H1 (cell line): ENCODE measurements at regions not wholly inside any gene's neighbourhood (a gene's known extent, or its start where the extent isn't known, plus 50 kb on each side); places are given as distances from the start of the nearest gene placed in this dataset.

Experiments used
- CTCF ChIA-PET: fragments of 300-600 bp; sonication (Branson Sonifier 250); formaldehyde crosslinking; loops from one replicate; lab custom pipeline; 2021; ENCODE audit not compliant: partially characterized antibody; lab: Charles Lee
- POLR2A ChIA-PET: fragments of 300-600 bp; sonication (Branson Sonifier 250); formaldehyde crosslinking; loops from one replicate; lab custom pipeline; 2021; ENCODE audit warnings: inconsistent platforms; ENCODE audit not compliant: partially characterized antibody; lab: Charles Lee
- DNase-seq, 2 experiments: peaks; one replicate each; pipeline versions ENCODE4 v3.0.0 to v3.0.0-alpha.2; 2010 to 2022; ENCODE audit warnings: low spot score in 2 of 2, low read depth in 1 of 2, mixed read lengths in 1 of 2
- FAIRE-seq: peaks from 2 replicates; lab custom pipeline; 2011; peaks lifted over from hg19 to GRCh38; lab: Jason Lieb, UNC
- H2AFZ ChIP-seq: 2 replicates; pipeline ENCODE4 v1.8.1; 2012; ENCODE audit warnings: low read length, inconsistent platforms
- H2AK5ac ChIP-seq: 2 replicates; pipeline ENCODE4 v1.6.1; 2013; ENCODE audit warnings: low read depth, low read length
- H2BK120ac ChIP-seq: replicated peaks from 2 replicates; pipeline ENCODE3; 2013; ENCODE audit warnings: low read depth, low read length, inconsistent platforms
- H2BK12ac ChIP-seq: 2 replicates; pipeline ENCODE4 v1.6.1; 2013; ENCODE audit warnings: low read depth, low read length
- H2BK15ac ChIP-seq: 2 replicates; pipeline ENCODE4 v1.6.1; 2013; ENCODE audit warnings: low read length
- H2BK20ac ChIP-seq: 2 replicates; pipeline ENCODE4 v1.6.1; 2013; ENCODE audit warnings: low read length
- H2BK5ac ChIP-seq: 2 replicates; pipeline ENCODE4 v1.6.1; 2013; ENCODE audit warnings: low read depth, low read length
- H3K14ac ChIP-seq: 2 replicates; pipeline ENCODE4 v1.6.1; 2013; ENCODE audit warnings: inconsistent platforms; ENCODE audit not compliant: insufficient read length
- H3K18ac ChIP-seq: 2 replicates; pipeline ENCODE4 v1.6.1; 2013; ENCODE audit warnings: low read length; ENCODE audit errors: extremely low read depth
- H3K23ac ChIP-seq: 2 replicates; pipeline ENCODE4 v1.6.1; 2013; ENCODE audit warnings: inconsistent platforms; ENCODE audit not compliant: insufficient read length
- H3K23me2 ChIP-seq: 2 replicates; pipeline ENCODE4 v1.6.1; 2013; ENCODE audit warnings: low read depth, low read length
- H3K27ac ChIP-seq: 2 replicates; pipeline ENCODE4 v1.6.1; 2011; ENCODE audit warnings: low read depth, low read length, inconsistent platforms
- H3K27me3 ChIP-seq, 4 experiments: replicated peaks in 1 of 4; 1 replicate in 1 of 4; 2 replicates in 3 of 4; pipeline versions ENCODE4 v1.6.1 to v1.8.1; 2011 to 2013; ENCODE audit warnings: low read length in 3 of 4, mild to moderate bottlenecking in 3 of 4, inconsistent platforms in 2 of 4, mixed read lengths in 2 of 4, moderate library complexity in 1 of 4; ENCODE audit not compliant: control insufficient read depth in 3 of 4, insufficient read depth in 3 of 4; ENCODE audit errors: extremely low read depth in 1 of 4
- H3K36me3 ChIP-seq, 4 experiments: 2 replicates each; pipeline versions ENCODE4 v1.6.1 to v1.8.1; 2011 to 2013; ENCODE audit warnings: mild to moderate bottlenecking in 4 of 4, low read length in 3 of 4, moderate library complexity in 2 of 4, control low read depth in 1 of 4, inconsistent platforms in 1 of 4; ENCODE audit not compliant: insufficient read depth in 4 of 4, control insufficient read depth in 2 of 4
- H3K4ac ChIP-seq: replicated peaks from 2 replicates; pipeline ENCODE3; 2013; ENCODE audit warnings: low read length, low read depth, mixed read lengths, inconsistent platforms; ENCODE audit not compliant: insufficient read length
- H3K4me1 ChIP-seq, 4 experiments: replicated peaks in 1 of 4; 1 replicate in 1 of 4; 2 replicates in 3 of 4; pipeline versions ENCODE4 v1.6.1 to v1.8.1; 2011 to 2013; ENCODE audit warnings: low read length in 3 of 4, inconsistent platforms in 2 of 4, mixed read lengths in 1 of 4; ENCODE audit not compliant: insufficient read depth in 4 of 4, control insufficient read depth in 3 of 4
- H3K4me2 ChIP-seq, 2 experiments: 2 replicates each; pipeline versions ENCODE4 v1.6.1 to v1.8.1; 2011 to 2013; ENCODE audit warnings: low read depth in 2 of 2, low read length in 2 of 2, control low read depth in 1 of 2, inconsistent platforms in 1 of 2, mild to moderate bottlenecking in 1 of 2; ENCODE audit not compliant: insufficient read depth in 1 of 2
- H3K4me3 ChIP-seq, 4 experiments: fragments of 200-600, 300-600 bp in 1 of 4; sonication (generic), shearing (Covaris generic), sonication (Bioruptor Twin) in 1 of 4; 2 replicates each; pipeline versions ENCODE4 v1.5.1 to v1.8.1; 2011 to 2016; ENCODE audit warnings: low read length in 4 of 4, low read depth in 3 of 4, control low read depth in 2 of 4, inconsistent platforms in 2 of 4, mild to moderate bottlenecking in 2 of 4, mixed read lengths in 1 of 4, moderate library complexity in 1 of 4; ENCODE audit not compliant: insufficient read depth in 2 of 4; ENCODE audit errors: extremely low read depth in 1 of 4
- H3K56ac ChIP-seq: replicated peaks from 2 replicates; pipeline ENCODE3; 2013; ENCODE audit warnings: low read depth, mild to moderate bottlenecking, mixed read lengths, low read length, inconsistent platforms; ENCODE audit not compliant: insufficient read length
- H3K79me1 ChIP-seq: 2 replicates; pipeline ENCODE4 v1.6.1; 2013; ENCODE audit warnings: low read depth, low read length, control low read depth
- H3K79me2 ChIP-seq, 2 experiments: 2 replicates each; pipeline versions ENCODE4 v1.6.1 to v1.8.1; 2012 to 2013; ENCODE audit warnings: low read length in 2 of 2, mild to moderate bottlenecking in 2 of 2, inconsistent platforms in 1 of 2; ENCODE audit not compliant: insufficient read depth in 2 of 2, control insufficient read depth in 1 of 2
- H3K9ac ChIP-seq, 4 experiments: replicated peaks in 1 of 4; 1 replicate in 1 of 4; 2 replicates in 3 of 4; pipeline versions ENCODE4 v1.6.1 to v1.8.1; 2011 to 2013; ENCODE audit warnings: low read depth in 3 of 4, low read length in 3 of 4, control low read depth in 2 of 4, mild to moderate bottlenecking in 2 of 4, moderate library complexity in 2 of 4, inconsistent platforms in 1 of 4; ENCODE audit errors: extremely low read depth in 1 of 4
- H3K9me3 ChIP-seq, 2 experiments: 2 replicates each; pipeline versions ENCODE4 v1.6.1 to v1.8.1; 2012 to 2013; ENCODE audit warnings: mild to moderate bottlenecking in 2 of 2, moderate library complexity in 2 of 2, control low read depth in 1 of 2, inconsistent platforms in 1 of 2, low read depth in 1 of 2, low read length in 1 of 2, mixed read lengths in 1 of 2; ENCODE audit not compliant: insufficient read depth in 2 of 2
- H4K20me1 ChIP-seq, 2 experiments: replicated peaks in 1 of 2; 2 replicates each; pipeline versions ENCODE3 to v1.8.1; 2011 to 2013; ENCODE audit warnings: inconsistent platforms in 2 of 2, low read length in 2 of 2, mild to moderate bottlenecking in 1 of 2; ENCODE audit not compliant: insufficient read depth in 2 of 2, control insufficient read depth in 1 of 2
- H4K5ac ChIP-seq: 2 replicates; pipeline ENCODE4 v1.6.1; 2013; ENCODE audit warnings: low read length, low read depth, mixed read lengths, inconsistent platforms; ENCODE audit not compliant: insufficient read length
- H4K8ac ChIP-seq: 2 replicates; pipeline ENCODE4 v1.8.0; 2013; ENCODE audit warnings: mild to moderate bottlenecking, moderate library complexity, low read length, inconsistent platforms; ENCODE audit not compliant: insufficient read depth; ENCODE audit errors: extremely low read depth
- H4K91ac ChIP-seq: replicated peaks from 2 replicates; pipeline ENCODE3; 2013; ENCODE audit warnings: low read length, mixed read lengths, inconsistent platforms; ENCODE audit not compliant: insufficient read length
- CHD2 ChIP-seq: IDR thresholded peaks from 2 replicates; pipeline ENCODE4 v1.6.1; 2012; ENCODE audit warnings: low read length, improper control_type of control experiment
- CREB1 ChIP-seq: IDR thresholded peaks from 2 replicates; pipeline ENCODE4 v1.6.1; 2012; ENCODE audit warnings: inconsistent platforms
- EGR1 ChIP-seq: IDR thresholded peaks from 2 replicates; pipeline ENCODE4 v1.6.1; 2011; ENCODE audit warnings: low read depth, low read length, borderline replicate concordance
- JUN ChIP-seq: IDR thresholded peaks from 2 replicates; pipeline ENCODE4 v1.6.1; 2011; ENCODE audit warnings: low read depth, mild to moderate bottlenecking, improper control_type of control experiment, low read length
- KDM4A ChIP-seq: IDR thresholded peaks from one replicate; pipeline ENCODE4 v1.7.1; 2012; ENCODE audit warnings: low read depth, mild to moderate bottlenecking, moderate library complexity, low read length, inconsistent platforms; ENCODE audit not compliant: severe bottlenecking
- POLR2A ChIP-seq, 2 experiments: IDR thresholded peaks; 1 replicate in 1 of 2; 2 replicates in 1 of 2; pipeline ENCODE4 v1.6.1; 2011; ENCODE audit warnings: low read depth in 2 of 2, low read length in 2 of 2, mild to moderate bottlenecking in 2 of 2; ENCODE audit errors: control extremely low read depth in 1 of 2
- RBBP5 ChIP-seq: IDR thresholded peaks from 2 replicates; pipeline ENCODE4 v1.7.1; 2012; ENCODE audit warnings: low read depth, mild to moderate bottlenecking, inconsistent platforms, low read length, moderate library complexity, borderline replicate concordance
- SIRT6 ChIP-seq: IDR thresholded peaks from one replicate; pipeline ENCODE4 v1.7.1; 2012; ENCODE audit warnings: low read length, inconsistent platforms
- SRF ChIP-seq: IDR thresholded peaks from 2 replicates; pipeline ENCODE4 v1.6.1; 2011; ENCODE audit warnings: mild to moderate bottlenecking, low read depth, low read length, moderate library complexity
- SUZ12 ChIP-seq: fragments of 200-600 bp; sonication (generic); IDR thresholded peaks from 2 replicates; pipeline ENCODE4 v1.6.1; 2012; ENCODE audit warnings: mild to moderate bottlenecking, inconsistent platforms, low read length, moderate library complexity, mixed read lengths
- TAF7 ChIP-seq: optimal IDR thresholded peaks from 2 replicates; pipeline ENCODE3; 2011; ENCODE audit warnings: low read depth, mild to moderate bottlenecking, inconsistent platforms, low read length, moderate library complexity, borderline replicate concordance
- TEAD4 ChIP-seq: IDR thresholded peaks from 2 replicates; pipeline ENCODE4 v1.6.1; 2012; ENCODE audit warnings: low read depth, low read length, inconsistent platforms, mixed read lengths
- WGBS, 2 experiments: shearing (Covaris generic) in 1 of 2; methylation state at CpG; one replicate each; pipeline versions ENCODE4 v1.1.6 to v1.1.7; 2013 to 2015; ENCODE audit warnings: low lambda C conversion rate in 2 of 2, mixed read lengths in 2 of 2, inconsistent platforms in 1 of 2, low coverage in 1 of 2, missing lambda C conversion rate in 1 of 2; ENCODE audit not compliant: insufficient replicate concordance in 2 of 2, insufficient coverage in 1 of 2, insufficient read length in 1 of 2; ENCODE audit errors: extremely low coverage in 1 of 2, missing lambda C conversion rate in 1 of 2; 5-methylcytosine and 5-hydroxymethylcytosine counted together
- TF ChIP-seq, protein P1 (sequence below): IDR thresholded peaks from 2 replicates; pipeline ENCODE4 v1.6.1; 2012; ENCODE audit warnings: low read length, inconsistent platforms

DNA sequence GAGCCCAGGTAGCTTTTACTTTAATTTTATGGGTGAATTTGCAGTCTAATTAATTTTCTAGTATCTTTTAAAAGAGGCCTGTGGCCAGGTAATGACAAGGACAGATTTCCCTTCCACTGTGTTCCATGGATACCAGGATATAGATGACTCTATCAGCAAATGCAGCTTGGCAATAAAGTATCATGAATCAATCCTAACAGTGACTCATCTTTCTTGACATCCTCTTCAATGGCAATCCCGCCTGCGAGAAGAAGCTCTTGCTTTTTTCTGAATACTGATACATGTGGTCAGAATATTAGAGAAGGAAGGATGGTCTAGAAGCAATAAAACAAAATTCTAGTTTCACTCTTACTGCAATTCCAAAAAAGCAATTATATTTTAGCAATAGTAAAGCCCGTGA is 267.8 kb downstream of the DTHD1 start:
- H3K9me3 ChIP-seq = no peaks in the 10 kb centered on the region
- H3K14ac ChIP-seq = no peak overlapping the region
- H3K4me2 ChIP-seq = no peak overlapping the region
- H2BK120ac ChIP-seq = no peak overlapping the region
- H4K8ac ChIP-seq = no peak overlapping the region
- no peaks in the 10 kb centered on the region for H3K27me3 ChIP-seq
- no peak overlapping the region for H3K9ac ChIP-seq
- H3K36me3 ChIP-seq = no peaks in the 10 kb centered on the region
- H2BK12ac ChIP-seq = no peak overlapping the region
- no peak overlapping the region for H3K23ac ChIP-seq
- H3K4ac ChIP-seq = no peak overlapping the region
- H4K91ac ChIP-seq = no peak overlapping the region
- H4K20me1 ChIP-seq = no peaks in the 10 kb centered on the region
- H2BK5ac ChIP-seq = no peak overlapping the region
- no peaks in the 10 kb centered on the region for H3K79me1 ChIP-seq
- peaks cover 0 to 4% (median 1%) of the 10 kb centered on the region in 4 experiments; a peak in 3 of 7 replicates for H3K4me1 ChIP-seq
- no peak overlapping the region for H2AK5ac ChIP-seq
- WGBS, 2 experiments = 87% methylated on average over 3 of the region's 3 CpGs; no CpG with 5 or more reads in 1 of the 2 experiments
- no peak overlapping the region for H4K5ac ChIP-seq
- no peak for DNase-seq
- no peak overlapping the region for H3K4me3 ChIP-seq
- no peaks in the 10 kb centered on the region for H3K79me2 ChIP-seq
- H3K18ac ChIP-seq = no peak overlapping the region
- TF ChIP-seq POLR2A (IDR thresholded peaks at IDR 0.05; ENCODE audit: control extremely low read depth in 1 of 2, low read depth in 2 of 2, low read length in 2 of 2) (no peak), SRF (no peak), TEAD4 (no peak), EGR1 (no peak), JUN (no peak), CREB1 (no peak), TAF7 (no peak), RBBP5 (no peak), KDM4A (no peak), SIRT6 (no peak), SUZ12 (no peak), CHD2 (no peak)
- TF ChIP-seq, protein P1, sequence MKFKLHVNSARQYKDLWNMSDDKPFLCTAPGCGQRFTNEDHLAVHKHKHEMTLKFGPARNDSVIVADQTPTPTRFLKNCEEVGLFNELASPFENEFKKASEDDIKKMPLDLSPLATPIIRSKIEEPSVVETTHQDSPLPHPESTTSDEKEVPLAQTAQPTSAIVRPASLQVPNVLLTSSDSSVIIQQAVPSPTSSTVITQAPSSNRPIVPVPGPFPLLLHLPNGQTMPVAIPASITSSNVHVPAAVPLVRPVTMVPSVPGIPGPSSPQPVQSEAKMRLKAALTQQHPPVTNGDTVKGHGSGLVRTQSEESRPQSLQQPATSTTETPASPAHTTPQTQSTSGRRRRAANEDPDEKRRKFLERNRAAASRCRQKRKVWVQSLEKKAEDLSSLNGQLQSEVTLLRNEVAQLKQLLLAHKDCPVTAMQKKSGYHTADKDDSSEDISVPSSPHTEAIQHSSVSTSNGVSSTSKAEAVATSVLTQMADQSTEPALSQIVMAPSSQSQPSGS = no peak
- TF ChIP-seq, all 59 proteins: peak for 0
- no peak overlapping the region for H2AFZ ChIP-seq
- no peak overlapping the region for H3K27ac ChIP-seq
- no peak for FAIRE-seq
- no peaks in the 10 kb centered on the region for H3K23me2 ChIP-seq
- no peak overlapping the region for H2BK20ac ChIP-seq
- no peak overlapping the region for H3K56ac ChIP-seq
- POLR2A ChIA-PET = no interaction called here
- H2BK15ac ChIP-seq = no peak overlapping the region
- CTCF ChIA-PET = no interaction called here
